Tibial nerve (tissue), 4 donors: ENCODE measurements at regions not wholly inside any gene's neighbourhood (a gene's known extent, or its start where the extent isn't known, plus 50 kb on each side); places are given as distances from the start of the nearest gene placed in this dataset.

Source experiments
- CTCF ChIP-seq, 5 experiments: fragments of 200-600 bp in 3 of 5; fragments of 450-650 bp in 2 of 5; sonication (generic) in 3 of 5; IDR thresholded peaks; one replicate each; pipeline ENCODE4 v1.5.1; 2016 to 2019; ENCODE audit warnings: antibody characterized with exemption in 5 of 5, mild to moderate bottlenecking in 3 of 5, moderate library complexity in 2 of 5
- EP300 ChIP-seq, 2 donors: sonication (generic); formaldehyde crosslinking; IDR thresholded peaks; one replicate each; pipeline ENCODE4 v1.6.1; 2017; ENCODE audit warnings: antibody characterized with exemption in 2 of 2, mild to moderate bottlenecking in 1 of 2

- TF ChIP-seq CTCF (IDR thresholded peaks at IDR 0.05) (no peak), EP300 (IDR thresholded peaks at IDR 0.05) (no peak)
Observed at GRCh38 chr10:101289541-101289940, 60.3 kb upstream of the LBX1 start.
